Mucosa of rectum (tissue), 2 donors: ENCODE measurements at regions not wholly inside any gene's neighbourhood (a gene's known extent, or its start where the extent isn't known, plus 50 kb on each side); places are given as distances from the start of the nearest gene placed in this dataset.

Experiments
- H3K27ac ChIP-seq, 2 donors: one replicate each; pipeline ENCODE4 v1.7.0; 2013; ENCODE audit warnings: inconsistent platforms in 2 of 2, low read depth in 2 of 2, low read length in 2 of 2
- H3K27me3 ChIP-seq, 2 donors: one replicate each; pipeline ENCODE4 v1.7.0; 2013; ENCODE audit warnings: low read length in 2 of 2; ENCODE audit not compliant: control insufficient read depth in 2 of 2, insufficient read depth in 2 of 2
- H3K36me3 ChIP-seq, 2 donors: one replicate each; pipeline ENCODE4 v1.7.0; 2013; ENCODE audit warnings: low read length in 2 of 2; ENCODE audit not compliant: control insufficient read depth in 2 of 2, insufficient read depth in 2 of 2
- H3K4me1 ChIP-seq, 2 donors: one replicate each; pipeline ENCODE4 v1.7.0; 2013; ENCODE audit warnings: low read length in 2 of 2, mild to moderate bottlenecking in 1 of 2; ENCODE audit not compliant: control insufficient read depth in 2 of 2, insufficient read depth in 2 of 2
- H3K4me3 ChIP-seq, 2 donors: one replicate each; pipeline ENCODE4 v1.7.0; 2013; ENCODE audit warnings: low read length in 2 of 2
- H3K9ac ChIP-seq, 2 donors: one replicate each; pipeline ENCODE4 v1.7.0; 2013; ENCODE audit warnings: low read length in 2 of 2, low read depth in 1 of 2, mild to moderate bottlenecking in 1 of 2
- H3K9me3 ChIP-seq, 2 donors: one replicate each; pipeline ENCODE4 v1.7.0; 2013; ENCODE audit warnings: low read length in 2 of 2; ENCODE audit not compliant: control insufficient read depth in 2 of 2
- donor health status: healthy.
- donor health status: Normal muscosa, but diverticular disease.

- H3K27me3 ChIP-seq, result no peaks in the 10 kb centered on the region
- H3K27ac ChIP-seq, result no peak overlapping the region
- no peaks in the 10 kb centered on the region for H3K4me1 ChIP-seq
- no peak overlapping the region for H3K9ac ChIP-seq
- H3K36me3 ChIP-seq, result no peaks in the 10 kb centered on the region
- H3K4me3 ChIP-seq, result peak overlapping the region in 1 of 2 donors; percentile 48
- H3K9me3 ChIP-seq, result no peaks in the 10 kb centered on the region
These were observed 238.2 kb downstream of the ERMARD start for GRCh38 chr6:169989594-169989993.

- no peaks in the 10 kb centered on the region for H3K36me3 ChIP-seq
- H3K27me3 ChIP-seq, result no peaks in the 10 kb centered on the region
- no peak overlapping the region for H3K9ac ChIP-seq
- H3K4me1 ChIP-seq, result no peaks in the 10 kb centered on the region
- no peak overlapping the region for H3K4me3 ChIP-seq
- H3K27ac ChIP-seq, result no peak overlapping the region
- no peaks in the 10 kb centered on the region for H3K9me3 ChIP-seq
These were observed 237.5 kb downstream of the ERMARD start for GRCh38 chr6:169988769-169989550.

- Histone ChIP-seq H3K4me1 (no peaks in the 10 kb centered on the region), H3K9me3 (no peaks in the 10 kb centered on the region), H3K36me3 (no peaks in the 10 kb centered on the region), H3K9ac (no peak overlapping the region), H3K27me3 (no peaks in the 10 kb centered on the region), H3K4me3 (no peak overlapping the region), H3K27ac (no peak overlapping the region)
These were observed 235.6 kb downstream of the ERMARD start for GRCh38 chr6:169986848-169987498.

- no peaks in the 10 kb centered on the region for H3K36me3 ChIP-seq
- no peak overlapping the region for H3K27ac ChIP-seq
- H3K4me3 ChIP-seq, result no peak overlapping the region
- H3K4me1 ChIP-seq, result no peaks in the 10 kb centered on the region
- no peak overlapping the region for H3K9ac ChIP-seq
- no peaks in the 10 kb centered on the region for H3K9me3 ChIP-seq
- no peaks in the 10 kb centered on the region for H3K27me3 ChIP-seq
These were observed 234.9 kb downstream of the ERMARD start for GRCh38 chr6:169986171-169986847.

- no peaks in the 10 kb centered on the region for H3K36me3 ChIP-seq
- no peak overlapping the region for H3K4me3 ChIP-seq
- H3K27me3 ChIP-seq, result no peaks in the 10 kb centered on the region
- H3K4me1 ChIP-seq, result no peaks in the 10 kb centered on the region
- no peaks in the 10 kb centered on the region for H3K9me3 ChIP-seq
- H3K27ac ChIP-seq, result no peak overlapping the region
- no peak overlapping the region for H3K9ac ChIP-seq
These were observed 233.9 kb downstream of the ERMARD start for GRCh38 chr6:169985121-169986015.

- Histone ChIP-seq H3K36me3 (no peaks in the 10 kb centered on the region), H3K4me3 (no peak overlapping the region), H3K9me3 (no peaks in the 10 kb centered on the region), H3K27me3 (no peaks in the 10 kb centered on the region), H3K4me1 (no peaks in the 10 kb centered on the region), H3K27ac (no peak overlapping the region), H3K9ac (no peak overlapping the region)
These were observed 233.0 kb downstream of the ERMARD start for GRCh38 chr6:169984181-169985120.

GRCh38 chr6:169983651-169984050 is 232.2 kb downstream of the ERMARD start:
- H3K9me3 ChIP-seq, result no peaks in the 10 kb centered on the region
- no peaks in the 10 kb centered on the region for H3K4me1 ChIP-seq
- H3K27ac ChIP-seq, result no peak overlapping the region
- no peaks in the 10 kb centered on the region for H3K27me3 ChIP-seq
- no peaks in the 10 kb centered on the region for H3K36me3 ChIP-seq
- H3K9ac ChIP-seq, result no peak overlapping the region
- no peak overlapping the region for H3K4me3 ChIP-seq

GRCh38 chr6:169982461-169983386 is 231.3 kb downstream of the ERMARD start:
- Histone ChIP-seq H3K9me3 (no peaks in the 10 kb centered on the region), H3K27me3 (no peaks in the 10 kb centered on the region), H3K4me1 (no peaks in the 10 kb centered on the region), H3K36me3 (no peaks in the 10 kb centered on the region), H3K9ac (no peak overlapping the region), H3K27ac (no peak overlapping the region), H3K4me3 (no peak overlapping the region)
